Keratinocyte (primary cell): ENCODE measurements at regions not wholly inside any gene's neighbourhood (a gene's known extent, or its start where the extent isn't known, plus 50 kb on each side); places are given as distances from the start of the nearest gene placed in this dataset.

Source experiments
- EZH2 ChIP-seq: IDR thresholded peaks from one replicate; pipeline ENCODE4 v1.6.1; 2012; ENCODE audit warnings: inconsistent platforms, mild to moderate bottlenecking, low read length, moderate library complexity
- TF ChIP-seq, protein P1 (sequence below), 3 experiments: IDR thresholded peaks in 1 of 3; conservative IDR thresholded peaks in 1 of 3; optimal IDR thresholded peaks in 1 of 3; 2 replicates in 2 of 3; 3 replicates in 1 of 3; pipeline versions ENCODE3 to v1.5.1; 2011; ENCODE audit warnings: low read length in 3 of 3, mild to moderate bottlenecking in 3 of 3, moderate library complexity in 2 of 3, control low read depth in 1 of 3, inconsistent platforms in 1 of 3; ENCODE audit not compliant: insufficient read depth in 2 of 3; ENCODE audit errors: extremely low read depth in 1 of 3

DNA sequence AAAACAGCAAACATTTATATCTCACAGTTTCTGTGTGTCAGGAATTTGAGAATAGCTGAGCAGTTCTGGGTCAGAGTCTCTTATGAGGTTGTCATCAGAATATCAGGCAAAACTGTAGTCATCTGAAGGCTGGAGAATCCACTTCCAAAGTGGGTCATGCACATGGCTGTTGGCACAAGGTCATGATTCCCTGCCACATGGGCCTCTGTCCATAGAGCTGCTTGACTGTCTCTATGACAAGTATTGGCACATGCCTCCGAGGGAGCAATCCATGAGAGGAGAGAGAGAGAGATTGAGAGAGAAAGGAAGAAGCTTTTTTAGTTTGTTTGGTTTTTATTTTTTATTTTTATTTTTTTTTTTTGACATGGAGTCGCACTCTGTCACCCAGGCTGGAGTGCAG lies 101.8 kb upstream of the DDX18 start:
- TF ChIP-seq, protein P1, sequence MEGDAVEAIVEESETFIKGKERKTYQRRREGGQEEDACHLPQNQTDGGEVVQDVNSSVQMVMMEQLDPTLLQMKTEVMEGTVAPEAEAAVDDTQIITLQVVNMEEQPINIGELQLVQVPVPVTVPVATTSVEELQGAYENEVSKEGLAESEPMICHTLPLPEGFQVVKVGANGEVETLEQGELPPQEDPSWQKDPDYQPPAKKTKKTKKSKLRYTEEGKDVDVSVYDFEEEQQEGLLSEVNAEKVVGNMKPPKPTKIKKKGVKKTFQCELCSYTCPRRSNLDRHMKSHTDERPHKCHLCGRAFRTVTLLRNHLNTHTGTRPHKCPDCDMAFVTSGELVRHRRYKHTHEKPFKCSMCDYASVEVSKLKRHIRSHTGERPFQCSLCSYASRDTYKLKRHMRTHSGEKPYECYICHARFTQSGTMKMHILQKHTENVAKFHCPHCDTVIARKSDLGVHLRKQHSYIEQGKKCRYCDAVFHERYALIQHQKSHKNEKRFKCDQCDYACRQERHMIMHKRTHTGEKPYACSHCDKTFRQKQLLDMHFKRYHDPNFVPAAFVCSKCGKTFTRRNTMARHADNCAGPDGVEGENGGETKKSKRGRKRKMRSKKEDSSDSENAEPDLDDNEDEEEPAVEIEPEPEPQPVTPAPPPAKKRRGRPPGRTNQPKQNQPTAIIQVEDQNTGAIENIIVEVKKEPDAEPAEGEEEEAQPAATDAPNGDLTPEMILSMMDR (optimal IDR thresholded peaks at IDR 0.05 in 1 of 3, IDR thresholded peaks at IDR 0.05 in 1 of 3, conservative IDR thresholded peaks at IDR 0.05 in 1 of 3; ENCODE audit: extremely low read depth in 1 of 3, insufficient read depth in 2 of 3, low read length in 3 of 3) = no peak
- no peak for TF ChIP-seq EZH2
